ENCODE measurements at regions not wholly inside any gene's neighbourhood (a gene's known extent, or its start where the extent isn't known, plus 50 kb on each side); places are given as distances from the start of the nearest gene placed in this dataset.
"Not testable (repeated sequence)": the region's sequence is repeated elsewhere in the genome, so short reads cannot be mapped to it uniquely, and the experiment has no call there.

GRCh38 chr9:106775960-106776359, 87.0 kb upstream of the ZNF462 start:
- no peak overlapping the region for H3K4me3 ChIP-seq
- H3K9me3 ChIP-seq = no peaks in the 10 kb centered on the region
- H3K27me3 ChIP-seq = no peaks in the 10 kb centered on the region
- no peak overlapping the region for H3K27ac ChIP-seq
- WGBS, 2 donors = 90 to 91% methylated on average over 3 of the region's 3 CpGs
- H3K4me1 ChIP-seq = no peaks in the 10 kb centered on the region
- no peak for DNase-seq (ENCODE audit: low spot score in 2 of 2)
- no peaks in the 10 kb centered on the region for H3K36me3 ChIP-seq
- no peak for TF ChIP-seq POLR2A (IDR thresholded peaks at IDR 0.05)
- TF ChIP-seq CTCF (IDR thresholded peaks at IDR 0.05) = no peak
- TF ChIP-seq EP300 (IDR thresholded peaks at IDR 0.05) = no peak

- Histone ChIP-seq H3K9me3 (no peaks in the 10 kb centered on the region), H3K27ac (no peak overlapping the region), H3K4me1 (no peaks in the 10 kb centered on the region), H3K27me3 (no peaks in the 10 kb centered on the region), H3K4me3 (no peak overlapping the region), H3K36me3 (no peaks in the 10 kb centered on the region)
- DNase-seq (ENCODE audit: low spot score in 2 of 2) = no peak
- no peak for TF ChIP-seq EP300 (IDR thresholded peaks at IDR 0.05)
- no peak for TF ChIP-seq POLR2A (IDR thresholded peaks at IDR 0.05)
- no peak for TF ChIP-seq CTCF (IDR thresholded peaks at IDR 0.05)
These were observed 83.2 kb upstream of the ZNF462 start for GRCh38 chr9:106779796-106780195.

- 96 to 100% methylated on average over 1 of the region's 1 CpG for WGBS, 2 donors
- Histone ChIP-seq H3K4me3 (no peak overlapping the region), H3K36me3 (no peaks in the 10 kb centered on the region), H3K27ac (no peak overlapping the region), H3K27me3 (no peaks in the 10 kb centered on the region), H3K4me1 (no peaks in the 10 kb centered on the region), H3K9me3 (no peaks in the 10 kb centered on the region)
- TF ChIP-seq CTCF (IDR thresholded peaks at IDR 0.05) (no peak), POLR2A (IDR thresholded peaks at IDR 0.05) (no peak), EP300 (IDR thresholded peaks at IDR 0.05) (no peak)
- DNase-seq (ENCODE audit: low spot score in 2 of 2) = no peak
These were observed 79.8 kb upstream of the ZNF462 start for GRCh38 chr9:106783121-106783520.

GRCh38 chr9:106784076-106784475, 78.9 kb upstream of the ZNF462 start:
- Histone ChIP-seq H3K4me1 (no peaks in the 10 kb centered on the region), H3K27ac (no peak overlapping the region), H3K27me3 (no peaks in the 10 kb centered on the region), H3K4me3 (no peak overlapping the region), H3K9me3 (no peaks in the 10 kb centered on the region), H3K36me3 (no peaks in the 10 kb centered on the region)
- no peak for DNase-seq (ENCODE audit: low spot score in 2 of 2)
- WGBS, 2 donors = 63 to 72% methylated on average over 3 of the region's 3 CpGs
- no peak for TF ChIP-seq POLR2A (IDR thresholded peaks at IDR 0.05)
- TF ChIP-seq EP300 (IDR thresholded peaks at IDR 0.05) = no peak
- no peak for TF ChIP-seq CTCF (IDR thresholded peaks at IDR 0.05)

- no peaks in the 10 kb centered on the region for H3K27me3 ChIP-seq
- H3K4me3 ChIP-seq = no peak overlapping the region
- WGBS, 2 donors = 90 to 93% methylated on average over 3 of the region's 3 CpGs
- no peak overlapping the region for H3K27ac ChIP-seq
- H3K36me3 ChIP-seq = no peaks in the 10 kb centered on the region
- DNase-seq (ENCODE audit: low spot score in 2 of 2) = no peak
- no peaks in the 10 kb centered on the region for H3K4me1 ChIP-seq
- TF ChIP-seq CTCF (IDR thresholded peaks at IDR 0.05) = no peak
- TF ChIP-seq EP300 (IDR thresholded peaks at IDR 0.05) = no peak
- TF ChIP-seq POLR2A (IDR thresholded peaks at IDR 0.05) = no peak
- H3K9me3 ChIP-seq = no peaks in the 10 kb centered on the region
These were observed 77.8 kb upstream of the ZNF462 start for GRCh38 chr9:106785200-106785599.

- not testable (repeated sequence) for H3K4me3 ChIP-seq; H3K4me1 ChIP-seq; H3K9me3 ChIP-seq; H3K27ac ChIP-seq; H3K27me3 ChIP-seq; DNase-seq (ENCODE audit: low spot score in 2 of 2); H3K36me3 ChIP-seq
- 43 to 62% methylated on average over 2 of the region's 2 CpGs for WGBS, 2 donors
These were observed 74.9 kb upstream of the ZNF462 start for GRCh38 chr9:106788021-106788420.
